KMS-11 (cell line): ENCODE measurements at regions not wholly inside any gene's neighbourhood (a gene's known extent, or its start where the extent isn't known, plus 50 kb on each side); places are given as distances from the start of the nearest gene placed in this dataset.

Experiments
- H2AFZ ChIP-seq: fragments of 200-600 bp; sonication (generic); 2 replicates; pipeline ENCODE4 v1.6.1; 2016; ENCODE audit warnings: antibody characterized with exemption, mixed run types, low read depth
- H3K27ac ChIP-seq: fragments of 200-600 bp; sonication (generic); 2 replicates; pipeline ENCODE4 v1.6.1; 2016; ENCODE audit warnings: mild to moderate bottlenecking, mixed run types
- H3K27me3 ChIP-seq: fragments of 200-600 bp; sonication (generic); 2 replicates; pipeline ENCODE4 v1.6.1; 2017; ENCODE audit warnings: mild to moderate bottlenecking, low read depth, mixed run types, moderate library complexity; ENCODE audit not compliant: insufficient read depth
- H3K36me3 ChIP-seq: fragments of 200-600 bp; sonication (generic); 2 replicates; pipeline ENCODE4 v1.6.1; 2017; ENCODE audit warnings: mild to moderate bottlenecking, mixed run types; ENCODE audit not compliant: insufficient read depth
- H3K4me1 ChIP-seq: fragments of 200-600 bp; sonication (generic); 2 replicates; pipeline ENCODE4 v1.6.1; 2016; ENCODE audit warnings: mild to moderate bottlenecking, low read depth, mixed run types; ENCODE audit not compliant: poor library complexity, severe bottlenecking
- H3K4me2 ChIP-seq: fragments of 200-600 bp; sonication (generic); 2 replicates; pipeline ENCODE4 v1.7.0; 2016; ENCODE audit warnings: mild to moderate bottlenecking, mixed run types
- H3K4me3 ChIP-seq: fragments of 200-600 bp; sonication (generic); IDR thresholded peaks from 2 replicates; pipeline ENCODE4 v1.6.1; 2017; ENCODE audit warnings: low read depth, low read length, mixed read lengths; ENCODE audit not compliant: insufficient read depth
- H3K79me2 ChIP-seq: fragments of 200-600 bp; sonication (generic); 2 replicates; pipeline ENCODE4 v1.6.1; 2016; ENCODE audit warnings: low read depth, mixed run types; ENCODE audit not compliant: insufficient read depth
- H3K9ac ChIP-seq: fragments of 200-600 bp; sonication (generic); 2 replicates; pipeline ENCODE4 v1.6.1; 2016; ENCODE audit warnings: mild to moderate bottlenecking, mixed run types
- H4K20me1 ChIP-seq: fragments of 200-600 bp; sonication (generic); 2 replicates; pipeline ENCODE4 v1.6.1; 2016; ENCODE audit warnings: mild to moderate bottlenecking, mixed run types; ENCODE audit not compliant: insufficient read depth
- CTCF ChIP-seq: fragments of 200-600 bp; sonication (generic); conservative IDR thresholded peaks from 2 replicates; pipeline ENCODE4 v1.6.1; 2017; ENCODE audit warnings: low read depth, mild to moderate bottlenecking, antibody characterized with exemption, low read length, moderate library complexity, mixed read lengths

- Histone ChIP-seq H3K79me2 (no peaks in the 10 kb centered on the region), H3K27ac (no peak overlapping the region), H3K4me2 (no peak overlapping the region), H4K20me1 (no peaks in the 10 kb centered on the region), H3K4me3 (no peak overlapping the region), H3K9ac (no peak overlapping the region), H3K27me3 (no peaks in the 10 kb centered on the region), H3K4me1 (no peaks in the 10 kb centered on the region), H2AFZ (no peak overlapping the region), H3K36me3 (no peaks in the 10 kb centered on the region)
- no peak for TF ChIP-seq CTCF
Measured at GRCh38 chr15:98076021-98076816, 115.7 kb downstream of the ARRDC4 start.

- Histone ChIP-seq H3K27ac (no peak overlapping the region), H3K79me2 (no peaks in the 10 kb centered on the region), H3K9ac (no peak overlapping the region), H3K27me3 (no peaks in the 10 kb centered on the region), H3K4me1 (no peaks in the 10 kb centered on the region), H3K4me3 (no peak overlapping the region), H3K36me3 (no peaks in the 10 kb centered on the region), H3K4me2 (no peak overlapping the region), H2AFZ (no peak overlapping the region), H4K20me1 (no peaks in the 10 kb centered on the region)
- no peak for TF ChIP-seq CTCF
Measured at GRCh38 chr15:98077186-98077585, 116.7 kb downstream of the ARRDC4 start.

- H2AFZ ChIP-seq, result no peak overlapping the region
- H3K79me2 ChIP-seq, result no peaks in the 10 kb centered on the region
- H3K27ac ChIP-seq, result no peak overlapping the region
- H3K4me1 ChIP-seq, result no peaks in the 10 kb centered on the region
- no peak overlapping the region for H3K4me2 ChIP-seq
- no peak overlapping the region for H3K9ac ChIP-seq
- H3K27me3 ChIP-seq, result no peaks in the 10 kb centered on the region
- H3K4me3 ChIP-seq, result no peak overlapping the region
- H4K20me1 ChIP-seq, result no peaks in the 10 kb centered on the region
- TF ChIP-seq CTCF, result no peak
- H3K36me3 ChIP-seq, result no peaks in the 10 kb centered on the region
Measured at GRCh38 chr15:98080791-98081190, 120.3 kb downstream of the ARRDC4 start.

GRCh38 chr15:98083203-98083910 lies 122.9 kb downstream of the ARRDC4 start:
- Histone ChIP-seq H3K4me3 (no peak overlapping the region), H2AFZ (no peak overlapping the region), H3K9ac (no peak overlapping the region), H3K4me2 (no peak overlapping the region), H3K27ac (no peak overlapping the region), H3K79me2 (no peaks in the 10 kb centered on the region), H3K27me3 (no peaks in the 10 kb centered on the region), H3K36me3 (no peaks in the 10 kb centered on the region), H3K4me1 (no peaks in the 10 kb centered on the region), H4K20me1 (no peaks in the 10 kb centered on the region)
- no peak for TF ChIP-seq CTCF
